Endothelial cell (in vitro differentiated cells): ENCODE measurements at regions not wholly inside any gene's neighbourhood (a gene's known extent, or its start where the extent isn't known, plus 50 kb on each side); places are given as distances from the start of the nearest gene placed in this dataset.

ENCODE experiments used
- DNase-seq: peaks from one replicate; pipeline ENCODE4 v3.0.0; 2021; ENCODE audit warnings: low spot score
- H3K27ac Mint-ChIP-seq: one replicate; pipeline ENCODE4 v1.8.0; 2021; ENCODE audit warnings: mixed read lengths, inconsistent platforms; ENCODE audit not compliant: unreplicated experiment
- H3K27me3 Mint-ChIP-seq: one replicate; pipeline ENCODE4 v1.8.0; 2021; ENCODE audit warnings: mild to moderate bottlenecking, moderate library complexity, mixed read lengths, inconsistent platforms; ENCODE audit not compliant: unreplicated experiment
- H3K36me3 Mint-ChIP-seq: one replicate; pipeline ENCODE4 v1.8.0; 2021; ENCODE audit warnings: mild to moderate bottlenecking, low read depth, mixed read lengths, inconsistent platforms; ENCODE audit not compliant: unreplicated experiment
- H3K4me1 Mint-ChIP-seq: one replicate; pipeline ENCODE4 v1.8.0; 2021; ENCODE audit warnings: mild to moderate bottlenecking, mixed read lengths, inconsistent platforms; ENCODE audit not compliant: unreplicated experiment
- H3K4me3 Mint-ChIP-seq: one replicate; pipeline ENCODE4 v1.8.0; 2021; ENCODE audit warnings: mild to moderate bottlenecking, mixed read lengths, inconsistent platforms; ENCODE audit not compliant: unreplicated experiment
- H3K9me3 Mint-ChIP-seq: one replicate; pipeline ENCODE4 v1.8.0; 2021; ENCODE audit warnings: mixed read lengths, inconsistent platforms; ENCODE audit not compliant: unreplicated experiment
- TF ChIP-seq, protein P1 (sequence below): fragments of 200-600 bp; sonication (generic); IDR thresholded peaks from one replicate; pipeline ENCODE4 v1.5.0; 2021; ENCODE audit warnings: antibody characterized with exemption; ENCODE audit not compliant: unreplicated experiment

- TF ChIP-seq, protein P1, sequence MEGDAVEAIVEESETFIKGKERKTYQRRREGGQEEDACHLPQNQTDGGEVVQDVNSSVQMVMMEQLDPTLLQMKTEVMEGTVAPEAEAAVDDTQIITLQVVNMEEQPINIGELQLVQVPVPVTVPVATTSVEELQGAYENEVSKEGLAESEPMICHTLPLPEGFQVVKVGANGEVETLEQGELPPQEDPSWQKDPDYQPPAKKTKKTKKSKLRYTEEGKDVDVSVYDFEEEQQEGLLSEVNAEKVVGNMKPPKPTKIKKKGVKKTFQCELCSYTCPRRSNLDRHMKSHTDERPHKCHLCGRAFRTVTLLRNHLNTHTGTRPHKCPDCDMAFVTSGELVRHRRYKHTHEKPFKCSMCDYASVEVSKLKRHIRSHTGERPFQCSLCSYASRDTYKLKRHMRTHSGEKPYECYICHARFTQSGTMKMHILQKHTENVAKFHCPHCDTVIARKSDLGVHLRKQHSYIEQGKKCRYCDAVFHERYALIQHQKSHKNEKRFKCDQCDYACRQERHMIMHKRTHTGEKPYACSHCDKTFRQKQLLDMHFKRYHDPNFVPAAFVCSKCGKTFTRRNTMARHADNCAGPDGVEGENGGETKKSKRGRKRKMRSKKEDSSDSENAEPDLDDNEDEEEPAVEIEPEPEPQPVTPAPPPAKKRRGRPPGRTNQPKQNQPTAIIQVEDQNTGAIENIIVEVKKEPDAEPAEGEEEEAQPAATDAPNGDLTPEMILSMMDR: no peak
- H3K4me3 Mint-ChIP-seq: no peak overlapping the region
- no peak overlapping the region for H3K27ac Mint-ChIP-seq
- H3K27me3 Mint-ChIP-seq: peaks cover 2% of the 10 kb centered on the region
- H3K36me3 Mint-ChIP-seq: no peaks in the 10 kb centered on the region
- H3K4me1 Mint-ChIP-seq: peaks cover 6% of the 10 kb centered on the region
- DNase-seq: no peak
- no peaks in the 10 kb centered on the region for H3K9me3 Mint-ChIP-seq
Measured at GRCh38 chr7:88668591-88668990, 90.9 kb upstream of the ZNF804B start.

GRCh38 chr7:88666626-88667025 is 92.9 kb upstream of the ZNF804B start:
- no peak for DNase-seq
- no peaks in the 10 kb centered on the region for H3K27me3 Mint-ChIP-seq
- no peaks in the 10 kb centered on the region for H3K9me3 Mint-ChIP-seq
- no peak overlapping the region for H3K27ac Mint-ChIP-seq
- H3K36me3 Mint-ChIP-seq: no peaks in the 10 kb centered on the region
- H3K4me3 Mint-ChIP-seq: no peak overlapping the region
- TF ChIP-seq, protein P1: no peak
- H3K4me1 Mint-ChIP-seq: peaks cover 6% of the 10 kb centered on the region

- Mint-ChIP-seq H3K4me1 (peaks cover 6% of the 10 kb centered on the region), H3K27me3 (no peaks in the 10 kb centered on the region), H3K9me3 (no peaks in the 10 kb centered on the region), H3K4me3 (no peak overlapping the region), H3K36me3 (no peaks in the 10 kb centered on the region), H3K27ac (no peak overlapping the region)
- DNase-seq: no peak
- TF ChIP-seq, protein P1: no peak
Measured at GRCh38 chr7:88665892-88666514, 93.5 kb upstream of the ZNF804B start.

GRCh38 chr7:88664630-88665233 is 94.8 kb upstream of the ZNF804B start:
- Mint-ChIP-seq H3K36me3 (no peaks in the 10 kb centered on the region), H3K9me3 (no peaks in the 10 kb centered on the region), H3K4me3 (no peak overlapping the region), H3K27ac (peak overlapping the region; percentile 50), H3K27me3 (no peaks in the 10 kb centered on the region), H3K4me1 (peaks cover 6% of the 10 kb centered on the region)
- TF ChIP-seq, protein P1: no peak
- DNase-seq: no peak

DNA sequence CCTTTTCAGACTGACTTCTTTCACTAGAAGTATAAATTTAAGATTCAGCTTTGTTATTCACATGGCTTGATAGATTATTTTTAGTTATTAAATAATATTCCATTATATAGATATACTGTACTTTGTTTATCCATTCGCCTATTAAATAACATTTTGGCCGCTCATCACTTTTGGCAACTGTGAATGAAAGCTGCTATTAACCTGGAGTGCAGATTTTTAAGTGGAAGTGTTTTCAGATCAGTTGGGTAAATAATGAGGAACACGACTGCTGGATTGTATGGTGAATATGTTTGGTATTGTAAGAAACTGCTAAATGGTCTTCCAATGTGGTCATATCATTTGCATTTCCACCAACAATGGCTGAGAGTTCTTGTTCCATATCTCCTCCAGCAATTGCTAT is 97.6 kb upstream of the ZNF804B start:
- no peak overlapping the region for H3K4me3 Mint-ChIP-seq
- peaks cover 2% of the 10 kb centered on the region for H3K27me3 Mint-ChIP-seq
- peaks cover 6% of the 10 kb centered on the region for H3K4me1 Mint-ChIP-seq
- no peak for DNase-seq
- no peak overlapping the region for H3K27ac Mint-ChIP-seq
- H3K9me3 Mint-ChIP-seq: no peaks in the 10 kb centered on the region
- TF ChIP-seq, protein P1: no peak
- H3K36me3 Mint-ChIP-seq: no peaks in the 10 kb centered on the region
